VCaP (cell line): ENCODE measurements at regions not wholly inside any gene's neighbourhood (a gene's known extent, or its start where the extent isn't known, plus 50 kb on each side); places are given as distances from the start of the nearest gene placed in this dataset.

ENCODE experiments used
- H3K27ac ChIP-seq: fragments of 450-650 bp; 2 replicates; pipeline ENCODE4 v1.5.1; 2017
- CTCF ChIP-seq: fragments of 450-650 bp; conservative IDR thresholded peaks from 2 replicates; pipeline ENCODE4 v1.5.1; 2017; ENCODE audit warnings: mild to moderate bottlenecking, moderate library complexity

- TF ChIP-seq CTCF, result no peak
These were observed 412.4 kb upstream of the ERCC4 start for GRCh38 chr16:13507530-13507929.

GRCh38 chr16:13510425-13511151 is 409.4 kb upstream of the ERCC4 start:
- no peak; the same call in 1 of the 2 replicates for TF ChIP-seq CTCF
- no peak overlapping the region for H3K27ac ChIP-seq

More at GRCh38 chr16:13507530-13507929, 412.4 kb upstream of the ERCC4 start:
- no peak overlapping the region for H3K27ac ChIP-seq

GRCh38 chr16:13517841-13518240 is 402.1 kb upstream of the ERCC4 start:
- TF ChIP-seq CTCF, result no peak
- no peak overlapping the region for H3K27ac ChIP-seq

GRCh38 chr16:13519871-13520270 is 400.1 kb upstream of the ERCC4 start:
- TF ChIP-seq CTCF, result no peak
- no peak overlapping the region for H3K27ac ChIP-seq

- no peak overlapping the region for H3K27ac ChIP-seq
- no peak for TF ChIP-seq CTCF
These were observed 398.6 kb upstream of the ERCC4 start for GRCh38 chr16:13521356-13521755.

GRCh38 chr16:13527332-13527731 is 392.6 kb upstream of the ERCC4 start:
- no peak for TF ChIP-seq CTCF
- no peak overlapping the region for H3K27ac ChIP-seq

- no peak for TF ChIP-seq CTCF
- no peak overlapping the region for H3K27ac ChIP-seq
These were observed 391.3 kb upstream of the ERCC4 start for GRCh38 chr16:13528691-13529090.
